SH-SY5Y (cell line): ENCODE measurements at regions not wholly inside any gene's neighbourhood (a gene's known extent, or its start where the extent isn't known, plus 50 kb on each side); places are given as distances from the start of the nearest gene placed in this dataset.

Experiments used
- GATA2 ChIP-seq: IDR thresholded peaks from 2 replicates; pipeline ENCODE4 v1.6.1; 2011; ENCODE audit warnings: mild to moderate bottlenecking, low read depth, low read length
- GATA3 ChIP-seq: IDR thresholded peaks from 2 replicates; pipeline ENCODE4 v1.6.1; 2011; ENCODE audit warnings: low read depth, mild to moderate bottlenecking, low read length, moderate library complexity

DNA sequence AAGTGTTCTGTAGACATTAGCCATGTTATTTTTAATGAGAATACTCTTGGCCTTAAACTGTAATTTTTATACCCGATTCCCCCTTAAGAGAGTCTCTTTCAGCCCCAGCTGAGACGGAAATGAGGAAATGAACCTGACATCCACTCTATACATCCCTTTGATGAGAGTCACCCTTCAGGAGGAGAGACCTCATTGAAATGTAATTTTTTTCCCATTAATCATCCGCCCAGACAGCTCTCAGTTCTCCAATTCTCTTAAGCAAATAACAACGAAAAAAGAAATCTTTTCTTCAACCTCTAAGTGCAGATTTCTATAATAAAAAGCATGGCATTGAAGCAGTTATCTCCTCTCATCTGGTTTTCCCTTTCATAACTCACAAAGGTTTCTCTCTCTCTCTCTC, 243.8 kb upstream of the PMEPA1 start:
- no peak for TF ChIP-seq GATA3

DNA sequence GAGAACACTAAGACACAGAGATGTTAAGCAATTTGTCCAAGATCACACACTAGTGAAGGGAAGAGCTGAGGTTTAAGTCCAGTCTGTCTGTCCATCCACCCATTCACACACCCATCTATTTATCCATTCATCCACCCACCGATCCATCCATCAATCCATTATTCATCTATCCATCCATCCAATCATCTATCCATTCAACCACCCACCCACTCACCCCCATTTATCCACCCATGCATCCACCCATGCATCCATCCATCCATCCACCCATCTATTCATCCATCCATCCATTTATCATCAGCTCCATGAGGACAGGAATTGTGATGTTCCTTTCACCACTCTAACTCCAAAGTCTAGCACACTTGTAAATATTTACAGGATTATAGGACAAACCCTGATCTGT, 242.3 kb upstream of the PMEPA1 start:
- no peak for TF ChIP-seq GATA3
- no peak for TF ChIP-seq GATA2

DNA sequence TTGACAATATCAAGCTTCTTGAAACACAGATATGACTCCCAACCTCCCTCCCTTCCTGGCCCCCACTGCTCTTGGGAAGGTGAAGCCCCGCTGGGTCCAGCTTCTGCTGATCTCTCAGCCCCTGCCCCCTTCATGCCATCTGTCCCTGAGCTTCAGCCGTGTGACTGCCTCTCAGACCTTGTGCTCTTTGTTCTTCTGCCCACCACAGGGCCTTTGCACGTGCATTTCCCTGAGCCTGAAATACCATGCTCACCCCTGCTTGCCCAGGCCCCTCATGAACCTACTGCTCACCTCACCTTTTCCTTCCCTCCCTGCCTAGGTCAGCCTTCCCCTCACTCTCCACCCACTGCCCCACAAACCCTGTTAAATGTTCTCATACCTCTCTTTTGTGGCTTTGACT, 241.7 kb upstream of the PMEPA1 start:
- TF ChIP-seq GATA2 (no peak), GATA3 (no peak)

DNA sequence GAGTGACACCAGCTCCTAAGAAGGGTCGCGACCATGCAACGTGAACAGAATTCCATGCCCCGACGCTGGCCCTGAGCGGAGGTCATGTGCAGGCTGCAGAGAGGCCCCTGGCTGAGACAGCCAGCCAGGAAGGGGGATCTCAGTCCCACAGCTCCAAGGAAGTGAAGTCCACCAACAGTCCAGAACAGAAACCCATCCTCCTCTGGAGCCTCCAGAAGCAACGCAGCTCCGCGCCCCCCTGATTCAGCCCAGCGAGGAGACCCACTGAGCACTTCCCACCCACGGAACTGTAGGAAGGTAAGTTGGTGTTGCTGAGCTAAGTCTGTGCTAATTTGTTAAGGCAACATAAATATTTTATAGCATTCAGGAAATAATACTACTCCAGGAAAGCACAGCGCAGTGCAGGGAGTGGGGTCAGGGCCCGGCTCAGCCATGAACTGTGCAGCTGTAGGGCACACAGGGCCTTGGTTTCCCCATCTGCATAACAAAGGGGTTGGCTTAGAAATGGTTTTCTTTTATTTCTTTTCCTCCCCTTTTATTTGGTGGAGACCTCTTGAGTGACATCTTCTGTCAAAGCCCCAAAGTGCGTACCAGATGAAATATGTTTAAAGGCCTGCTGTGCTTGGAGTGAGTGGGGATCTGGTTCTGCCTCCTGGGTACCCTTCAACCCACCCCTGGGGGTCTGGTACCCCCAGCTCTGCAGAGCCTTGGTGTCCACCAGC, 241.1 kb upstream of the PMEPA1 start:
- TF ChIP-seq GATA3 = no peak
- TF ChIP-seq GATA2 = no peak

DNA sequence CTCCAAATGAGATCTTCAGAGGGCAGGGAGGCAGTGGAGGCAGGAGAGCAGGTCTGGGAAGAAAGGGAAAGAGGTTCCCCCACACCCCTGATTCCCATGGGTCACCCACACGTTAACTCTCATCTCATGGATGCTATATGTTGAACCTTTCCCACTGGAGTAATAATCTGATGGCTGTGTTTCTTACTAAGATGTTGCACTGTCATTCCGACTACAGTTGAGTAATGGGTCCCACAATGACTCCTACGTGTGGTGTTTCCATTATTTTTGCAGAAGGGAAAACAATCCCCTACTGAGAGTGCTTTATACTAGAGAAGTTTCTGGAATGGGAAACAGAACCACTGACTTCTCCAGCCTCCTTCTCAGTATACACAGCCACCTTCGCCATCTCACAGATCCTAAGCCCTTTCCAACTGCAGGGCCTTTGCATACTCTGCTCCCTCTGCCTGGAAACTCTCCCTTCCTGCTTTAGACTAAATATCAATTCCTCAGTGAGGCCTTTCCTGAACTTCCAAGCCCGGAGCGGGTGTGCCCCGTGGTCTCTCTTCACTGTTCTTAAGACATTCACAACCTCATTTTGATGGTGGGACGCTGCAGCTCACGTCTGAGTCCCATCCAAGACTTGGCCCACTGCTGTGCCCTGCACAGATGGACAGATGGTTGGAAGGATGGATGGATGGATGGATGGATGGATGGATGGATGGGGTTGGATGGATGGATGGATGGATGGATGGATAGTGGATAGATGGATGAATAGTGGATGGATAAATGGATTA, 238.6 kb upstream of the PMEPA1 start:
- TF ChIP-seq GATA3 (no peak), GATA2 (no peak)

DNA sequence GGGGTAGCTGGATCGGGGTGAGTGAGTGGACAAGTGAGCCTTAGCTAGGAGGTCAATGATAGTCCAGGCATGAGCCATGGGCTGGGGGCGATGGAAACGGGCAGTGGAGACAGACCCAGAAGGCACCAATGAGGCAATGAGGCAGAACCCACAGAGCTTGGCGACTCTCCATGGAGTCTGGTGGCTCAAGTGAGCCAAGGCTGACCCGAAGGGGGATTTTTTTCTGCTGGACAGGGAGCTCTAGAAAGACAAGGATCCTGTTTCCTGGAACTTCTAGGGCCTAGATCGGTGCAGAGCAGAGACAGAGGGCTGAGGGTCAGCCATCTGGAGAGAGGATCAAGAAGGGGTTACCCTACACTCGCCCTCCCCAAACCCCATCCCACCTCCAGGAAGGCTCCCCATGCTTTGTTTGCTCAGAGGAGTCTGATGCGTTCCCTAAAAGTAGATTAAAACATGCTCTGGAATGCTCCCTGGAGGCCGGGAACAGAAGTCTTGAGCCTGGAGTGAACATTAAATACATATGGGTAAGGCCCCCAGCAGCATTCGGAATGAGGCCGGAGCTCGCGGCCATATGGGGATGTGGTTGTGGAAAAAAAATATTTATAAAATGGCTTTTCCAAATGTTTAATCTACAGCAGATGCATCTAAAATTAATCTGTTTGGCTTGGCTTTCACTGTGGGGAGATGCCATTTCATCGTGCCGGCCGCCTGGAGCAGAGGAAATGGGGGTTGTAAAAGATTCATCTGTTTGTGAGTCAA, 237.8 kb upstream of the PMEPA1 start:
- no peak for TF ChIP-seq GATA2
- no peak for TF ChIP-seq GATA3

DNA sequence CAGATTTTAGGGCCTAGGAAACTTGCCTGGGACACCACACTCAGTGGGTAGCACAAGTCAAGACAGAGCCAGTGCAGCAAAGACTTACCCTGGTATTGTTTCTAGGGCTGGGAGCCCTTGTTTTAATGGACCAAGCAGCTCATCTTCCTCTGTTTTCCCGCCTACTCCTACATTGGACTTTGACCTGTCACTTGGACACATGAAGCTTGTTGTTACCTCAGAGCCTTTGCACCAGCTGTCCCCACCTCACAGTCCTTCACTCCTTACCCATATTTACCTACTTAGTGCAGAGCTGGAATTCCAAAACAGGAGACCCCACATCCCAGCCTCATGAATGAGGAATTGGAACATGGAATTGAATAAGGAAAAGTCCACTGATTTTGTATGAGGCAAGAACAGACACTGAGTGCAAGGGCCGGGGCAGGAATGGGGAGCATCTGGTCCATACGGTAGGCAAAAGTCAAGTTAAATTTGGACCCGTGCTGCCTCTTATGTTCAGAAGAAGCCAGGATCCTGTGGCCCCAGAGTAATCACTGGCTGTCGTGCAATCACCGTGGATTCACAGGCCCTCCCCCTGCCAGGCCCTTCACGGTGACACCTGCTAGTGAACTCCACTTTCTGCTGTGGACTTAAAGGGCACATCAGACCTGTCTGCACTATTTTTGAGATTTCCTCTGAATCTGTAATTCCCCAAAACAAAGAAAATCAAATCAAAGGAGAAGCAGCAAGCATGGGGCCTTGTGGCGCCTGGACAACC, 236.9 kb upstream of the PMEPA1 start:
- TF ChIP-seq GATA2 (no peak), GATA3 (no peak)

DNA sequence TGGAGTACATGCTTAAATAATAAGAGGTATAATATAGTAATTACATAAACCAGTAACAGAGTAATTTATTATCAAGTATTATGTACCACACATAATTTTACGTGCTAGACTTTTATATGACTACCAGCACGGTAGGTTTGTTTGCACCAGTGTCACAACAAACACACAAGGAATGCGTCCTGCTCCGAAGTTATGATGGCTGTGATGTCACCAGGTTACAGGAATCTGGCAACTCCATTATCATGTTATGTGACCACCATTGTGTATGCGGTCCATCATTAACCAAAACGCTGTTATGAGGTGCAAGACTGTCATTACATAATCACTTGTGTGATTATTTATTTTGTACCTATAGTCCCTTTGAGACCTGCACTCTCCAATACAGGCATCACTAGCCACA, 235.2 kb upstream of the PMEPA1 start:
- TF ChIP-seq GATA2 = no peak
- no peak for TF ChIP-seq GATA3

DNA sequence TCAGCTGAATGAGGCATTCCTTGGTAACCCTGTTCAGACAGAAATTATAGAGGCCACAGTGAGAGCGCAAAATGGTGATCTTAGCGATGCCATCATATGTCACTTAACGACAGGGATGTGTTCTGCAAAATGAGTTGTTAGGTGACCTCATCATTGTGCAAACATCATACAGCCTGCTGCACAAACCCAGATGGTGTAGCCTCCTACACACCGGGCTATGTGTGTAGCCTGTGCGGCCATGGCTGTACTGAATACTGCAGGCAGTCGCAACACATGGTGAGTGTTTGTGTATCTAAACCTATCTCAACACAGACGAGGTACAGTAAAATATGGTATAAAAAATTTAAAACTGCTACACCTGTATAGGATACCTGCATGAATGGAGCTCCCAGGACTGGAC, 234.1 kb upstream of the PMEPA1 start:
- TF ChIP-seq GATA3 = no peak
- no peak for TF ChIP-seq GATA2

DNA sequence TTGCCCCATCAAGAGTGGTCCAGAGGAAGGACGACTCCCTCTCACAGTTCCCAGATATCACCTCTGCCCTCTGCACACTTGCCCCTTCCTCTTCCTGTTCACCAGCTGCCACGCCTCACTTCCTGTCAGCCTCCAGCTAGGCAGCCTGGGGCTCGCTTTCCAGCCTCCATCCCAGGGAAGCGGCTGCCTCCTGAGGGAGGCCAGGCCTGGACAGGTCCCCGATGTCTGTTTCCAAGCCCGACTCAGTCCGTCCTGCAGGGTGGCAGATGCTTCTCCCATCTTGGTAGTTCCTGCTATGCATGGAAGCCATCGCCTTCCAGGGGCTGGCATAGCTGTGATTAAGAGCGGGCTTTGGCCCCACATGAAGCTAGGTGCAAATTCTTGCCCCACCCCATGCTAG, 233.5 kb upstream of the PMEPA1 start:
- TF ChIP-seq GATA2 (no peak), GATA3 (no peak)

DNA sequence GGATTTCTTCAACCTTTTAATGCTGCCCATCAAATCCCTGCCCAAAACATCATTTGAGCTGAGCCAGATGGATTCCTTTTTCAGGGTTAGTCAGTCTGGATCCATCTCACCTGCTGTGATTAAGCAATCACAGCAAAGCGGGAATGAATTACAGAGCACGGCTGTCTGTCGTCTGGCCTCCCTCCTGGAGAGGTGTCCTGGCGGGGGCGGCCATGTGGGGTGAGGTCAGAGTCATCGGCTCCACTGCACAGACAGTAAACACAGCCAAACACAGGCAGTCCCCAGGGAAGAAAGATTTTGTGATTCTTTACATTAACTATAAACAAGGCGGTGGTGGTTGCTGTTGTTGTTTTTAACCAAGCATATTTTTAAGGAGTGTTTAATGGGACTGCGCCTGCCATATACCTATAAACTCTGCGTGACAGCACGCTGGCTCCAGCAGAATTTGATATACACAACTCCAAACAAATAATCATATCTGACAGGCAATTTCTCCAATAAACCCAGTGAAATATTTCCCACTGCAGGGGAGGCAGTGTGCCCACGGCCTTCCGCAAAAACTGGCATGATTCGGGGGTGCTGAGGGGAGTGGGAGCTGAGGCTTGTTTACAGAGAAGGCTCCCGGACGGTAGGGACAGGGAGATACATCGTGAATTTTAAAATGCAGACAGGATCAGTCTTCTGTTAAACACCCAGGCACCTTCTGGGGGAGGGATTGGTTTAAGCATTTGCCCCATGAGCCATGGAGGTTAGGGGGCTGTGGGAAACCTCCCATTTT, 232.0 kb upstream of the PMEPA1 start:
- no peak for TF ChIP-seq GATA2
- no peak for TF ChIP-seq GATA3

DNA sequence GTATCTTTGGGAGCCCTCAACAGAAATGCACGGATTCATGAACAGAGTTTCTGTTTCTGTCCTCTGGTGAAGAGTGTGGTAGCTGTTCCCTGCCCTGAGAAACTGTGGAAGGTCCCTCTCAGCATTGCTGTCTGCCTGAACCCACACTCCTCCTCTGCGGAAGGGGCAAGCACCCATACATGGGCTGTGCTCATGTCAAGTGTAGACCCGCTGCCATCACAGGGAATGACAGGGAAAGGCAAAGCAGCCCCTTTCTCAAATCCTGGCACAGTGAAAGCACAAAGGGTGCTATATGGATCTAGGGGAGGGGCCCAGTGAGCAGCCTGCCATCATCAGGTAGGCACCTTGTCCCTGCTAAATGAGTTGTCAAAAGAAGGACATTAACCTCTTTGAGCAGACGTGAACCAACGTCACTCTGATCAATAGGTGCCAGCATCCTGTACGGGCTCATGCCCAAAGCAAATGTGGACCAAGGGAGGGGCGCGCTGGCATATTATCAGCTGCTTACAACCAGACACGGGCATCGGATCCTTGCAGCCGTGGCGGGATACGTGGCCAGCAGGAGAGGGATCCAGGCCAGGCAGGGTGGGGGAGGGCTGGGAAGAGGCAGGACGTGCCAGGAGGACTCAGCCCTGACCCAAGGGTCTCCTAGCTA, 231.2 kb upstream of the PMEPA1 start:
- no peak for TF ChIP-seq GATA3
- no peak for TF ChIP-seq GATA2

DNA sequence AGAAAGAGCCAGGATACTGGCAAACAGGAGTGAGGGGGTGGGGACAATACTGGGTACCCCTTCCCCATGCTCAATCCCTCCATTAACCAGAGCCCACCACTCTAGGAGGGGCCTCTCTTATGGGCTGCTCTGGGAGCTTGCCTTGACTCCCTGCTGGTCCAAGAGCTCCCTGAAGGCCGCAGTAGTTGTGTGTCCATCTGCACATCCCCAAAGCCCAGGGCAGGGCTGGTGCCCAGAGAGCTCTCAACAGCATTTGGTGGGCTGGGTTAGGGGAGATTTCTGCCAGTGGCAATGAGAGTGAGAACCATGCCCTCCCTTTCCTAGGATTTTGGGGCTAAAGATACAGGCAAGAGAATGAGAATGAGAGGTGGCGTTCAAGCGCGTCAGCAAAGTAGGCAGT, 230.6 kb upstream of the PMEPA1 start:
- TF ChIP-seq GATA2 = no peak
- TF ChIP-seq GATA3 = no peak

DNA sequence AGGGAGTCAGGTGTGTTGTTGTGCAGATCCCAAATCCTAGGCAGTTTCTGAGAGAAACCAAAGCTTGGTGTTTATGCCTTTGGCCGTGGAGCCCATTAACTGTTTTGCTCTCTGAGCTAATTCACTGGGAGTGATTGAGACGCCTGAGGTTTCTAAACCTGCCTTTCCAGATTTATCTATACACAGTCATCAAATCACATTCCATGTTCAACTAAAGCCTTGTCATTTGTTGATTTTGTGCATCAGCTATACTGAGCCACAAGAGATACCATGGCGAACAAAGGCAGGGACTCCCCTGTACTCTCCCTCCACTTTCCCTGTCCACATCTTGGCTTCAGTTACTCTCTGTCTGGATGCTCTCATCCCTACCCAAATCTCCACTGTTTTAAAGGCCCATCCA, 229.7 kb upstream of the PMEPA1 start:
- no peak for TF ChIP-seq GATA3
- TF ChIP-seq GATA2 = no peak
